Choroid plexus epithelial cell (primary cell): ENCODE measurements at regions not wholly inside any gene's neighbourhood (a gene's known extent, or its start where the extent isn't known, plus 50 kb on each side); places are given as distances from the start of the nearest gene placed in this dataset.
"Not testable (repeated sequence)": the region's sequence is repeated elsewhere in the genome, so short reads cannot be mapped to it uniquely, and the experiment has no call there.

Experiments used
- DNase-seq: peaks from one replicate; pipeline ENCODE4 v3.0.0-alpha.2; 2010; ENCODE audit warnings: low read depth
- H3K4me3 ChIP-seq: 2 replicates; pipeline ENCODE4 v1.5.1; 2011; ENCODE audit warnings: low read depth, mild to moderate bottlenecking, control low read depth, low read length, moderate library complexity
- CTCF ChIP-seq: conservative IDR thresholded peaks from 2 replicates; pipeline ENCODE4 v1.5.1; 2011; ENCODE audit warnings: low read depth, mild to moderate bottlenecking, control low read depth, inconsistent platforms, low read length, moderate library complexity

DNA sequence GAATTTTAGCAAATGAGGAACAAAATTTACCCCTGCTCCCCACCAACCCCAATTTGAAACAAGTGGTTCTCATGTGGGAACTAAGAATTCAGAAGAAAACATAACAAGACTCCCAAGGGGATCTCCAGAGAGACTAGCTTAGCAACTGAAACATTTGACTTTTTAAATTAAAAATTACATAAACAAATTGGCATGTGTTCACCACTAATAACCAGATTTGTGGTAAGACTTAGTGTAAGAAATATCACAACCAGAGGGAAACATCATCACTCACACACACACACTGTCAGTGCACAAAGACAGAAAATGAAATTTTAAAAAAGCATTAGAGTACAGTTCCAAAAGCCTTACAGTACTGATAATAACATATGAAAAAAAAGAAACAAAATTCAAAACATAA lies 348.8 kb downstream of the CGGBP1 start:
- TF ChIP-seq CTCF: no peak
- H3K4me3 ChIP-seq: no peak overlapping the region
- no peak for DNase-seq

- peak; percentile 1 for DNase-seq
These were observed 352.6 kb downstream of the CGGBP1 start for GRCh38 chr3:87706176-87706575.

GRCh38 chr3:87702600-87702999 lies 356.2 kb downstream of the CGGBP1 start:
- no peak for DNase-seq
- H3K4me3 ChIP-seq: no peak overlapping the region
- TF ChIP-seq CTCF: no peak

More at GRCh38 chr3:87706176-87706575, 352.6 kb downstream of the CGGBP1 start:
- no peak overlapping the region for H3K4me3 ChIP-seq
- TF ChIP-seq CTCF: no peak

GRCh38 chr3:87696124-87697013 lies 362.4 kb downstream of the CGGBP1 start:
- TF ChIP-seq CTCF: no peak
- no peak overlapping the region for H3K4me3 ChIP-seq
- no peak for DNase-seq

- no peak for TF ChIP-seq CTCF
- H3K4me3 ChIP-seq: no peak overlapping the region
- DNase-seq: no peak
These were observed 364.1 kb downstream of the CGGBP1 start for GRCh38 chr3:87694678-87695077.

DNA sequence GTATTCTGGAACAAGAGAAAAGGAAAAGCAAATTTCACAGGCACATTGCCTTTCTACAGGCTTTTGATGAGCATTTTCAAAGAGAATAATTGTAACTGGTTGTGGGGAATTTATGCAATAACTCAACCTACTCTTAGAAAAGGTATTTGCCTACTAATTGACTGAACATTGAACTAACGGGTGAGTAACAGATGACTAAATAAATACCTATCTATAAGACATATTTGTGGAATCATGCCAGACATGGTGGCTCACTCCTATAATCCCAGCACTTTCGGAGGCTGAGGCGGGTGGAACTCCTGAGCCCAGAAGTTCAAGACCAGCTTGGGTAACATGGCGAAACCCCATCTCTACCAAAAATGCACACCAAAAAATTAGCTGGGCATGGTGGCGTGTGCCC lies 367.7 kb downstream of the CGGBP1 start:
- DNase-seq: no peak
- TF ChIP-seq CTCF: no peak
- H3K4me3 ChIP-seq: no peak overlapping the region

DNA sequence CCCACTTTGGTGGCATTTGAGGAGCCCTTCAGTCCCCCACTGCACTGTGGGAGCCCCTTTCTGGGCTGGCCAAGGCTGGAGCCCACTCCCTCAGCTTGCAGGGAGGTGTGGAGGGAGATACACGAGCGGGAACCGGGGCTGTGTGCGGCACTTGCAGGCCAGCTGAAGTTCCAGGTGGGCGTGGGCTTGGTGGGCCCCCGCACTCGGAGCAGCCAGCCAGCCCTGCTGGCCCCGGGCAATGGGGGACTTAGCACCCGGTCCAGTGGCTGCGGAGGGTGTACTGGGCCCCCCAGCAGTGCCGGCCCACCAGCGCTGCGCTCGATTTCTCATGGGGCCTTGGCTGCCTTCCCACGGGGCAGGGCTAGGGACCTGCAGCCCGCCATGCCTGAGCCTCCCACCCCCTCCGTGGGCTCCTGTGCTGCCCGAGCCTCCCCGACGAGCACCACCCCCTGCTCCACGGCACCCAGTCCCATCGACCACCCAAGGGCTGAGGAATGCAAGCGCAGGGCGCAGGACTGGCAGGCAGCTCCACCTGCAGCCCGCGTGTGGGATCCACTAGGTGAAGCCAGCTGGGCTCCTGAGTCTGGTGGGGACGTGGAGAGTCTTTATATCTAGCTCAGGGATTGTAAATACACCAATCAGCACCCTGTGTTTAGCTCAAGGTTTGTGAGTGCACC lies 379.7 kb downstream of the CGGBP1 start:
- H3K4me3 ChIP-seq, DNase-seq: not testable (repeated sequence)
